ENCODE measurements at regions not wholly inside any gene's neighbourhood (a gene's known extent, or its start where the extent isn't known, plus 50 kb on each side); places are given as distances from the start of the nearest gene placed in this dataset.

GRCh38 chr16:73337373-73338296 is 289.7 kb upstream of the ZFHX3 start:
- TF ChIP-seq CTCF (optimal IDR thresholded peaks at IDR 0.05 in 1 of 3, IDR thresholded peaks at IDR 0.05 in 1 of 3, conservative IDR thresholded peaks at IDR 0.05 in 1 of 3; ENCODE audit: extremely low read depth in 1 of 3, insufficient read depth in 2 of 3, low read length in 3 of 3) (no peak), EZH2 (IDR thresholded peaks at IDR 0.05; ENCODE audit: low read length) (no peak)

Data from keratinocyte (primary cell).